ENCODE measurements at regions not wholly inside any gene's neighbourhood (a gene's known extent, or its start where the extent isn't known, plus 50 kb on each side); places are given as distances from the start of the nearest gene placed in this dataset.

- TF ChIP-seq, protein P1, sequence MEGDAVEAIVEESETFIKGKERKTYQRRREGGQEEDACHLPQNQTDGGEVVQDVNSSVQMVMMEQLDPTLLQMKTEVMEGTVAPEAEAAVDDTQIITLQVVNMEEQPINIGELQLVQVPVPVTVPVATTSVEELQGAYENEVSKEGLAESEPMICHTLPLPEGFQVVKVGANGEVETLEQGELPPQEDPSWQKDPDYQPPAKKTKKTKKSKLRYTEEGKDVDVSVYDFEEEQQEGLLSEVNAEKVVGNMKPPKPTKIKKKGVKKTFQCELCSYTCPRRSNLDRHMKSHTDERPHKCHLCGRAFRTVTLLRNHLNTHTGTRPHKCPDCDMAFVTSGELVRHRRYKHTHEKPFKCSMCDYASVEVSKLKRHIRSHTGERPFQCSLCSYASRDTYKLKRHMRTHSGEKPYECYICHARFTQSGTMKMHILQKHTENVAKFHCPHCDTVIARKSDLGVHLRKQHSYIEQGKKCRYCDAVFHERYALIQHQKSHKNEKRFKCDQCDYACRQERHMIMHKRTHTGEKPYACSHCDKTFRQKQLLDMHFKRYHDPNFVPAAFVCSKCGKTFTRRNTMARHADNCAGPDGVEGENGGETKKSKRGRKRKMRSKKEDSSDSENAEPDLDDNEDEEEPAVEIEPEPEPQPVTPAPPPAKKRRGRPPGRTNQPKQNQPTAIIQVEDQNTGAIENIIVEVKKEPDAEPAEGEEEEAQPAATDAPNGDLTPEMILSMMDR (IDR thresholded peaks at IDR 0.05): no peak
- TF ChIP-seq EP300 (IDR thresholded peaks at IDR 0.05) (no peak), POLR2AphosphoS5 (IDR thresholded peaks at IDR 0.05) (no peak)
These were observed 146.2 kb upstream of the KLF7 start for GRCh38 chr2:207312006-207312356.

Measured in stomach (tissue), 4 donors.